ENCODE measurements at regions not wholly inside any gene's neighbourhood (a gene's known extent, or its start where the extent isn't known, plus 50 kb on each side); places are given as distances from the start of the nearest gene placed in this dataset.

- no peak for TF ChIP-seq CTCF (conservative IDR thresholded peaks at IDR 0.05 in 1 of 2, IDR thresholded peaks at IDR 0.05 in 1 of 2; ENCODE audit: extremely low read depth in 1 of 2, insufficient read depth in 1 of 2, low read depth in 1 of 2, low read length in 2 of 2)
- TF ChIP-seq EZH2 (IDR thresholded peaks at IDR 0.05; ENCODE audit: borderline replicate concordance, low read length) = no peak
Measured at GRCh38 chr11:127308291-127308690, 307.7 kb upstream of the KIRREL3 start.
